ENCODE measurements at regions not wholly inside any gene's neighbourhood (a gene's known extent, or its start where the extent isn't known, plus 50 kb on each side); places are given as distances from the start of the nearest gene placed in this dataset.

DNA sequence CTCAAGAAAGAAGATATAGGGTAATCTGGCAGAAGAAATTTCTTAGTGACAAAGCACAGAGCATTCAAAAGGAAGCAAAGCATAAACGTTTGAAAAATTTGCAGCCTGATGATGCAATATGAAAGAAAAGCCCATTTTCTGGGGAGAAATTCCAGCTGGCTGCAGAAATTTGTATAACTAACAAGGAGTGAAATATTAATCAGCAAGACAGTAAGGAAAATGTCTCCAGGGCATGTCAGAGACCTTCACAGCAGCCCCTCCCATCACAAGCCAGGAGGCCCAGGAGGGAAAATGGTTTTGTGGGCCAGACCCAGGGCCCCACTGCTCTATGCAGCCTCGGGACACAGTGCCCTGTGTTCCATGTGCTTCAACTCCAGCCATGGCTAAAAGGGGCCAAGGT is 359.4 kb downstream of the HINT1 start (continued):
- TF ChIP-seq ZNF664 (tag by site-specific recombination; IDR thresholded peaks at IDR 0.05) (no peak), ZBTB7A (tag by site-specific recombination; IDR thresholded peaks at IDR 0.05; ENCODE audit: low read depth) (no peak), TCF7L2 (IDR thresholded peaks at IDR 0.05; ENCODE audit: borderline replicate concordance, low read depth, low read length) (no peak), ZNF629 (tag by site-specific recombination; IDR thresholded peaks at IDR 0.05) (no peak)

DNA sequence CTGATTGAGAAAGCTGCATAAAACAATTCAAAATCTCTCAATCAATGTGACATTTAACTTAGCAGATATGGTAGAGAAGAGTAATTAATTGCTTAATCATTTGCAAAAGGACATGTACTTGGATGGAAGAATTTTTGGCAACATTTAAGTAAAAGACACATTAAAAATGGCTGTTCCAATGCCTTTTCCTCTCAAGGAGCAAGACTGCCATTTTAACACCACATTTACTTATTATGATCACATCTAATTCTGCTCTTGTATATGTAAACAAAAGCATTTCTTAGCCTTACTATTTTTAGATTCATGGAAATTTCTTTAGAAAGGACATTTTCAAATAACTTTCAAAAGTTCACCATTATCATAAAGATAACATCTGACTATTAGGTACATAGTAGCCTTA is 360.0 kb downstream of the HINT1 start:
- Histone ChIP-seq H3K27ac (ENCODE audit: extremely low read depth, low read depth, low read length) (no peak overlapping the region), H3K36me3 (ENCODE audit: control insufficient read depth in 2 of 2, insufficient read depth in 1 of 2, low read length in 2 of 2) (no peaks in the 10 kb centered on the region), H3K4me3 (ENCODE audit: low read depth, low read length) (no peak overlapping the region), H3K4me1 (ENCODE audit: control insufficient read depth, insufficient read depth, low read length) (no peaks in the 10 kb centered on the region), H3K9me3 (ENCODE audit: control insufficient read depth, insufficient read depth, low read depth, low read length) (no peaks in the 10 kb centered on the region)
- POLR2A ChIA-PET, result no interaction called here
- TF ChIP-seq, protein P1, sequence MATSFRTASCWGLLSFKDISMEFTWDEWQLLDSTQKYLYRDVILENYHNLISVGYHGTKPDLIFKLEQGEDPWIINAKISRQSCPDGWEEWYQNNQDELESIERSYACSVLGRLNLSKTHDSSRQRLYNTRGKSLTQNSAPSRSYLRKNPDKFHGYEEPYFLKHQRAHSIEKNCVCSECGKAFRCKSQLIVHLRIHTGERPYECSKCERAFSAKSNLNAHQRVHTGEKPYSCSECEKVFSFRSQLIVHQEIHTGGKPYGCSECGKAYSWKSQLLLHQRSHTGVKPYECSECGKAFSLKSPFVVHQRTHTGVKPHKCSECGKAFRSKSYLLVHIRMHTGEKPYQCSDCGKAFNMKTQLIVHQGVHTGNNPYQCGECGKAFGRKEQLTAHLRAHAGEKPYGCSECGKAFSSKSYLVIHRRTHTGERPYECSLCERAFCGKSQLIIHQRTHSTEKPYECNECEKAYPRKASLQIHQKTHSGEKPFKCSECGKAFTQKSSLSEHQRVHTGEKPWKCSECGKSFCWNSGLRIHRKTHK (tag by site-specific recombination; IDR thresholded peaks at IDR 0.05), result no peak
- TF ChIP-seq, protein P2, sequence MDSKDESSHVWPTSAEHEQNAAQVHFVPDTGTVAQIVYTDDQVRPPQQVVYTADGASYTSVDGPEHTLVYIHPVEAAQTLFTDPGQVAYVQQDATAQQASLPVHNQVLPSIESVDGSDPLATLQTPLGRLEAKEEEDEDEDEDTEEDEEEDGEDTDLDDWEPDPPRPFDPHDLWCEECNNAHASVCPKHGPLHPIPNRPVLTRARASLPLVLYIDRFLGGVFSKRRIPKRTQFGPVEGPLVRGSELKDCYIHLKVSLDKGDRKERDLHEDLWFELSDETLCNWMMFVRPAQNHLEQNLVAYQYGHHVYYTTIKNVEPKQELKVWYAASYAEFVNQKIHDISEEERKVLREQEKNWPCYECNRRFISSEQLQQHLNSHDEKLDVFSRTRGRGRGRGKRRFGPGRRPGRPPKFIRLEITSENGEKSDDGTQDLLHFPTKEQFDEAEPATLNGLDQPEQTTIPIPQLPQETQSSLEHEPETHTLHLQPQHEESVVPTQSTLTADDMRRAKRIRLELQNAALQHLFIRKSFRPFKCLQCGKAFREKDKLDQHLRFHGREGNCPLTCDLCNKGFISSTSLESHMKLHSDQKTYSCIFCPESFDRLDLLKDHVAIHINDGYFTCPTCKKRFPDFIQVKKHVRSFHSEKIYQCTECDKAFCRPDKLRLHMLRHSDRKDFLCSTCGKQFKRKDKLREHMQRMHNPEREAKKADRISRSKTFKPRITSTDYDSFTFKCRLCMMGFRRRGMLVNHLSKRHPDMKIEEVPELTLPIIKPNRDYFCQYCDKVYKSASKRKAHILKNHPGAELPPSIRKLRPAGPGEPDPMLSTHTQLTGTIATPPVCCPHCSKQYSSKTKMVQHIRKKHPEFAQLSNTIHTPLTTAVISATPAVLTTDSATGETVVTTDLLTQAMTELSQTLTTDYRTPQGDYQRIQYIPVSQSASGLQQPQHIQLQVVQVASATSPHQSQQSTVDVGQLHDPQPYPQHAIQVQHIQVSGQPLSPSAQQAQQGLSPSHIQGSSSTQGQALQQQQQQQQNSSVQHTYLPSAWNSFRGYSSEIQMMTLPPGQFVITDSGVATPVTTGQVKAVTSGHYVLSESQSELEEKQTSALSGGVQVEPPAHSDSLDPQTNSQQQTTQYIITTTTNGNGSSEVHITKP (tag by site-specific recombination; IDR thresholded peaks at IDR 0.05), result no peak
- TF ChIP-seq BCL11B (tag by site-specific recombination; IDR thresholded peaks at IDR 0.05; ENCODE audit: low read depth) (no peak), ZNF184 (tag by site-specific recombination; IDR thresholded peaks at IDR 0.05) (no peak), ZIC2 (tag by site-specific recombination; IDR thresholded peaks at IDR 0.05) (no peak), ZNF623 (tag by site-specific recombination; IDR thresholded peaks at IDR 0.05) (no peak), ZNF791 (tag by site-specific recombination; IDR thresholded peaks at IDR 0.05) (no peak), OSR2 (tag by site-specific recombination; IDR thresholded peaks at IDR 0.05) (no peak), YY1 (tag by site-specific recombination; IDR thresholded peaks at IDR 0.05) (no peak), ZNF2 (tag by site-specific recombination; IDR thresholded peaks at IDR 0.05) (no peak), ZNF133 (tag by site-specific recombination; IDR thresholded peaks at IDR 0.05) (no peak), ZNF510 (tag by site-specific recombination; IDR thresholded peaks at IDR 0.05; ENCODE audit: insufficient replicate concordance) (no peak), ZNF324 (tag by site-specific recombination; IDR thresholded peaks at IDR 0.05) (no peak), WT1 (tag by site-specific recombination; IDR thresholded peaks at IDR 0.05) (no peak), ZNF202 (tag by site-specific recombination; IDR thresholded peaks at IDR 0.05; ENCODE audit: borderline replicate concordance) (no peak), ZNF214 (tag by site-specific recombination; IDR thresholded peaks at IDR 0.05; ENCODE audit: borderline replicate concordance) (no peak), KLF10 (tag by site-specific recombination; IDR thresholded peaks at IDR 0.05) (no peak), GLIS1 (tag by site-specific recombination; IDR thresholded peaks at IDR 0.05) (no peak)
- TF ChIP-seq, protein P3, sequence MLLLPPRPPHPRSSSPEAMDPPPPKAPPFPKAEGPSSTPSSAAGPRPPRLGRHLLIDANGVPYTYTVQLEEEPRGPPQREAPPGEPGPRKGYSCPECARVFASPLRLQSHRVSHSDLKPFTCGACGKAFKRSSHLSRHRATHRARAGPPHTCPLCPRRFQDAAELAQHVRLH (tag by site-specific recombination; IDR thresholded peaks at IDR 0.05), result no peak
- TF ChIP-seq, protein P4, sequence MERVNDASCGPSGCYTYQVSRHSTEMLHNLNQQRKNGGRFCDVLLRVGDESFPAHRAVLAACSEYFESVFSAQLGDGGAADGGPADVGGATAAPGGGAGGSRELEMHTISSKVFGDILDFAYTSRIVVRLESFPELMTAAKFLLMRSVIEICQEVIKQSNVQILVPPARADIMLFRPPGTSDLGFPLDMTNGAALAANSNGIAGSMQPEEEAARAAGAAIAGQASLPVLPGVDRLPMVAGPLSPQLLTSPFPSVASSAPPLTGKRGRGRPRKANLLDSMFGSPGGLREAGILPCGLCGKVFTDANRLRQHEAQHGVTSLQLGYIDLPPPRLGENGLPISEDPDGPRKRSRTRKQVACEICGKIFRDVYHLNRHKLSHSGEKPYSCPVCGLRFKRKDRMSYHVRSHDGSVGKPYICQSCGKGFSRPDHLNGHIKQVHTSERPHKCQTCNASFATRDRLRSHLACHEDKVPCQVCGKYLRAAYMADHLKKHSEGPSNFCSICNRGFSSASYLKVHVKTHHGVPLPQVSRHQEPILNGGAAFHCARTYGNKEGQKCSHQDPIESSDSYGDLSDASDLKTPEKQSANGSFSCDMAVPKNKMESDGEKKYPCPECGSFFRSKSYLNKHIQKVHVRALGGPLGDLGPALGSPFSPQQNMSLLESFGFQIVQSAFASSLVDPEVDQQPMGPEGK (tag by site-specific recombination; IDR thresholded peaks at IDR 0.05), result no peak
- CTCF ChIA-PET, result no interaction called here
